Fibroblast of villous mesenchyme (primary cell): ENCODE measurements at regions not wholly inside any gene's neighbourhood (a gene's known extent, or its start where the extent isn't known, plus 50 kb on each side); places are given as distances from the start of the nearest gene placed in this dataset.

Experiments
- DNase-seq: peaks from one replicate; pipeline ENCODE4 v3.0.0-alpha.2; 2010; ENCODE audit warnings: low read depth
- H3K4me3 ChIP-seq: 2 replicates; pipeline ENCODE4 v1.5.1; 2011; ENCODE audit warnings: low read depth, mild to moderate bottlenecking, low read length
- TF ChIP-seq, protein P1 (sequence below): IDR thresholded peaks from 2 replicates; pipeline ENCODE4 v1.5.1; 2012; ENCODE audit warnings: low read depth, mild to moderate bottlenecking, low read length; ENCODE audit not compliant: insufficient read depth

DNA sequence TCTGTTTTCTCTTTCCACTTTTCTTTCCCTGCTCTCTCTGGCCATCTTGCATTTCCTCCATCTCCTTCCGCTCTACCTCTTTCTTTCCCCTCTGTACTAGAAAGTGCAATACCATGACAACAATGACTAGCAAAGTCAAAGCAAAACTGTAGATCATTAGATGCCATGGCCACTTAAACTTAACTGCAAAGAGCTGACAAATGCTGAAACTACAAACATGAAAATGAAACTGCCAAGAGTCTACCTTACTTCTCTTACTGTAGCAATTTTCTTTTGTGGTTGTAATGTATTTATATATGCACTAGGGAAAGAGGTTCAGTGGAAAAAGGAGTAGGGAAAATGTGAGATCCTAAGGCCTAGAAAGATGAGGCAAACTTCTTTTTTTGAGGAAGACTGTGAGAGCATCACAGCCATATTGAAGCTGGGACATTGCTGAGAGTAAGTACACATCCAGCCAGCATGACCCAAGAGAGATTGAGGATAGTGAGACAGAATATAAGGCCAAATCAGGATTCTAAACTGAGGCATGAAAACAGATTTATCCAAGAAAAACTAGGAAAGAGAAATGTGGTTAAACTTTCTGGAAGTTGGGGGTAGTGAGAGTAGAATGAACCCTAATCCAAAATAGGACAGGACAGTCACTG is 276.6 kb upstream of the NAV3 start:
- TF ChIP-seq, protein P1, sequence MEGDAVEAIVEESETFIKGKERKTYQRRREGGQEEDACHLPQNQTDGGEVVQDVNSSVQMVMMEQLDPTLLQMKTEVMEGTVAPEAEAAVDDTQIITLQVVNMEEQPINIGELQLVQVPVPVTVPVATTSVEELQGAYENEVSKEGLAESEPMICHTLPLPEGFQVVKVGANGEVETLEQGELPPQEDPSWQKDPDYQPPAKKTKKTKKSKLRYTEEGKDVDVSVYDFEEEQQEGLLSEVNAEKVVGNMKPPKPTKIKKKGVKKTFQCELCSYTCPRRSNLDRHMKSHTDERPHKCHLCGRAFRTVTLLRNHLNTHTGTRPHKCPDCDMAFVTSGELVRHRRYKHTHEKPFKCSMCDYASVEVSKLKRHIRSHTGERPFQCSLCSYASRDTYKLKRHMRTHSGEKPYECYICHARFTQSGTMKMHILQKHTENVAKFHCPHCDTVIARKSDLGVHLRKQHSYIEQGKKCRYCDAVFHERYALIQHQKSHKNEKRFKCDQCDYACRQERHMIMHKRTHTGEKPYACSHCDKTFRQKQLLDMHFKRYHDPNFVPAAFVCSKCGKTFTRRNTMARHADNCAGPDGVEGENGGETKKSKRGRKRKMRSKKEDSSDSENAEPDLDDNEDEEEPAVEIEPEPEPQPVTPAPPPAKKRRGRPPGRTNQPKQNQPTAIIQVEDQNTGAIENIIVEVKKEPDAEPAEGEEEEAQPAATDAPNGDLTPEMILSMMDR: no peak
- no peak overlapping the region for H3K4me3 ChIP-seq
- DNase-seq: no peak

DNA sequence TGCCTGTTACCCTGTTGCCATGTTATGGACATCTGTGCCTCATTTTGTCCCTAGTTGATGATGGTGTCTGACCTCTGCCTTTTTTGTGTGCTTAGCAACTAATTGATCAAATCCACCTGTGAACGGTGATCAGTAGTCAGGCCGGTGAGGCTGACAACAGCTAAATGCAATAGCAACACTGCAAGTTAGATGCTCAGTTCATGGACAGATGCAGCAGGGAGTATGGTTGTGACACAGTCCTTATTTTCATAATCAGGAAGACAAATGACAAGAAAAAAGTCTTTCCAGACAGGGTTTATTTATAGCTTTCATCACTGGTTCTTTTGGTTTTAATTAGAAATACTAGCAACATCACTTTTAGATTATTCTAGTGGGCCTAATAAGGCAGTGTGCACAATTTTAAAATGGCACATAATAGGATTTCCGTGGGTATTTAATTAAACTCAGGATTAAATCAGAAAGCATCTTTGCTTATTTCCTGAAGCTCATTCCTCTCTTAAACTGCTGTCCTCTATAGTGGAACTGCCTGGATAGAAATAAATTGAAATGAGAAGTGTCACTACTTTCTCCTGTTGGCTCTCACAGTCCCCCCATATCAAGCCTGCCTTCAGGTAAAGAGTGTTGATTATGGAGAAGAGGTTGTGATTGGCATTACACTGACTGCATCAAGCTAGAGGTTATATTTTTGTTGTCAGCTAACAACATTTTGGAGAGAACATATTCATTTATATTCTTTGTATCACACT is 281.1 kb upstream of the NAV3 start:
- H3K4me3 ChIP-seq: no peak overlapping the region
- DNase-seq: no peak
- TF ChIP-seq, protein P1: no peak

DNA sequence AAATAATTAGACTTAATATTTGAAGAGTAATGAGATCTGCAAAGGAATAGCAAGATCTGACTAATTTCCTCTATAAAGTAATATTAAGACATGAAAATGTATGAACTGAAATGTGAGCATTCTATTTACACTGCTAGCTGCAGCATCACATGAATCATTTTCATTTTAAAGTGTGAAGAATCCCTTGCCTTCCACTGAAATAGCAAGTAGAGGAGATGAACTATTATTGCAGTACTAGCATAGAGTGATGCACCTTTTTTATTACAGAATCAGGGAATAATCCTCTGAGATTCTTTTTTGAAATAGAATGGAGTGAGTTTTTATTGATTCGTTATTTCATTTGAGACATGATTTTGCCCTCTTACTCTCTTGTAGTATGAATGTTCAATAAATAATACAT is 281.9 kb upstream of the NAV3 start:
- DNase-seq: no peak
- no peak overlapping the region for H3K4me3 ChIP-seq
- TF ChIP-seq, protein P1: no peak

DNA sequence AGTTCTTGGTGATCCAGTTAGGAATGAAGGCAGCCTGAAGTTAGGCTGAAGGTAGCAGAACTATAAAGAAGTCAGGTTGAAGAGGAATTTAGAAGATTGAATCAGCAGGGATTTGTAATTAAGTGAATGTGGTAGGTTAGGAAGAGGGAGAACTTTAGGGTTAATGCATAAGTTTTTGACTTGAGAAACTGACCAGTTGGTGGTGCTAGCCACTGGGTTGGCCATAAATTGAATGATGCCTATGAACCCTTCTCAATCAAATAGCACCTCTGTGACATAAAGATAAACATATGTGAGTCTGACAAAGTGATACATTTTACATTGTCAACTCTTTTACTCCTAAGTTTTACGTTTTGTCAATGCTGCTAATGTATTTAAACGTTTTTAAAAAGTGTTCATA is 290.6 kb upstream of the NAV3 start:
- TF ChIP-seq, protein P1: no peak
- H3K4me3 ChIP-seq: no peak overlapping the region
- DNase-seq: no peak

DNA sequence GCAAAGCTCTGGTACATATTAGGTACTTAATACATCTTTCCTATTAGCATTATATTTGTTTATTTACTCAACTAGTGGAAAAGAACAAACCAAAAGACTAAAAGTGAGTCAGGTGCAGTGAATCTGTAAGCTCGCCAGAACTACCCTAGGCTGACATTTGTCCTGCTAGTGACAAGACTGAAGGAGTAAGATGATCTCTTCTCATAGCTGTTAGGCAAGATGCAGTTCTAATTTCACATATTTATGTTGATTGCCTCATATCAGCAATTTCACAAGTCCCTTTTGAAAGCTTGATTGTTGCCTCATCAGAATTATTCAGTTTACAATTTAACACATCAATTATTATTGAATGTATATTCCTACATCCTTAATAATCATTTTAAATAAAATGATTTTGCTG is 293.0 kb upstream of the NAV3 start:
- DNase-seq: peak; percentile 9
- H3K4me3 ChIP-seq: no peak overlapping the region
- TF ChIP-seq, protein P1: no peak

DNA sequence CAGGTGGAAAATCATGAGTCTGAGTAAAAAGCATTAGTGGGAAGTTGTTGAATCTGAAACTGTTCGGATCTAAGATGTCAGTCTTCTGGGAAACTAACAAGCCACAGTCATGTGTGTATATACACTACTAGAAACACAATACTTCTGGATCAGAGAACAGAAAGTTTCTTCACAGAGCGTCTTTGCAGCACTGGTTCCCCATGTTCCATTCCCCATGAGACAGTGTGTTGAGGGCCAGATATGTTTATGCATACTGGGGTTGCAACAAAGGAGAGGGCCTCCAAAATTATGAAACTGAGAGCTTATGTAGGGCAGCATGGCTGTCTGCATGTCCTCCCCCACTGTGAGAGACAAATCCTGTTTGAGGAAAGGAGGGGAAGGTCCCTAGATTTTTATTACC is 295.0 kb upstream of the NAV3 start:
- no peak for DNase-seq
- TF ChIP-seq, protein P1: no peak

More for the DNA sequence above, 295.0 kb upstream of the NAV3 start:
- H3K4me3 ChIP-seq: no peak overlapping the region
